Brain microvascular endothelial cell (primary cell): ENCODE measurements at regions not wholly inside any gene's neighbourhood (a gene's known extent, or its start where the extent isn't known, plus 50 kb on each side); places are given as distances from the start of the nearest gene placed in this dataset.

Experiments
- DNase-seq: peaks from one replicate; pipeline ENCODE4 v3.0.0-alpha.2; 2020
- H3K27ac ChIP-seq: fragments of 250-450 bp; sonication (Bioruptor Pico); 2 replicates; pipeline ENCODE4 v1.5.1; 2020; ENCODE audit warnings: mild to moderate bottlenecking, moderate library complexity
- H3K27me3 ChIP-seq: fragments of 250-450 bp; sonication (Bioruptor Pico); replicated peaks from 2 replicates; pipeline ENCODE4 v1.5.1; 2020; ENCODE audit warnings: mild to moderate bottlenecking
- H3K36me3 ChIP-seq: fragments of 250-450 bp; sonication (Bioruptor Pico); replicated peaks from 2 replicates; pipeline ENCODE4 v1.5.1; 2020; ENCODE audit warnings: mild to moderate bottlenecking
- H3K4me3 ChIP-seq: 2 replicates; pipeline ENCODE4 v1.5.1; 2011; ENCODE audit warnings: low read depth, mild to moderate bottlenecking, control low read depth, low read length, moderate library complexity
- CTCF ChIP-seq: IDR thresholded peaks from 2 replicates; pipeline ENCODE4 v1.5.1; 2011; ENCODE audit warnings: low read depth, mild to moderate bottlenecking, moderate library complexity, low read length, control low read depth, inconsistent platforms; ENCODE audit errors: missing control alignments
- in situ Hi-C: cut with HindIII; loops from 2 replicates; pipeline ENCODE4 v1.10.0; 2017; ENCODE audit warnings: low sequenced_read_pairs, low pct_ligation_motif_present

GRCh38 chr4:138826754-138827153 lies 188.8 kb upstream of the NOCT start:
- DNase-seq = no peak
- in situ Hi-C loops = no loop called here
- TF ChIP-seq CTCF = no peak
- Histone ChIP-seq H3K36me3 (no peaks in the 10 kb centered on the region), H3K27me3 (no peaks in the 10 kb centered on the region), H3K27ac (no peak overlapping the region), H3K4me3 (no peak overlapping the region)

GRCh38 chr4:138826322-138826721 lies 189.3 kb upstream of the NOCT start:
- in situ Hi-C loops = no loop called here
- no peak for DNase-seq
- TF ChIP-seq CTCF = no peak

GRCh38 chr4:138821331-138821730 lies 194.2 kb upstream of the NOCT start:
- in situ Hi-C loops = no loop called here
- Histone ChIP-seq H3K36me3 (no peaks in the 10 kb centered on the region), H3K27me3 (no peaks in the 10 kb centered on the region), H3K4me3 (no peak overlapping the region), H3K27ac (no peak overlapping the region)
- DNase-seq = no peak
- TF ChIP-seq CTCF = no peak

More at GRCh38 chr4:138826322-138826721, 189.3 kb upstream of the NOCT start:
- Histone ChIP-seq H3K36me3 (no peaks in the 10 kb centered on the region), H3K27me3 (no peaks in the 10 kb centered on the region), H3K27ac (no peak overlapping the region), H3K4me3 (no peak overlapping the region)

GRCh38 chr4:138816875-138817274 lies 198.7 kb upstream of the NOCT start:
- TF ChIP-seq CTCF = no peak
- Histone ChIP-seq H3K4me3 (no peak overlapping the region), H3K27ac (no peak overlapping the region), H3K27me3 (no peaks in the 10 kb centered on the region), H3K36me3 (no peaks in the 10 kb centered on the region)
- in situ Hi-C loops = no loop called here
- DNase-seq = no peak

- Histone ChIP-seq H3K27me3 (no peaks in the 10 kb centered on the region), H3K4me3 (no peak overlapping the region), H3K36me3 (no peaks in the 10 kb centered on the region), H3K27ac (no peak overlapping the region)
- DNase-seq = no peak
- no peak for TF ChIP-seq CTCF
- in situ Hi-C loops = no loop called here
Measured at GRCh38 chr4:138815811-138816210, 199.8 kb upstream of the NOCT start.

GRCh38 chr4:138805736-138806135 lies 209.8 kb upstream of the NOCT start:
- in situ Hi-C loops = no loop called here
- DNase-seq = no peak
- TF ChIP-seq CTCF = no peak
- H3K27ac ChIP-seq = no peak overlapping the region
- H3K36me3 ChIP-seq = no peaks in the 10 kb centered on the region
- no peak overlapping the region for H3K4me3 ChIP-seq
- H3K27me3 ChIP-seq = peaks cover 2% of the 10 kb centered on the region
